BJ (cell line): ENCODE measurements at regions not wholly inside any gene's neighbourhood (a gene's known extent, or its start where the extent isn't known, plus 50 kb on each side); places are given as distances from the start of the nearest gene placed in this dataset.
A peak's percentile ranks its signal among the peaks of the same experiment; 100 is the strongest.

Source experiments
- CTCF ChIA-PET: fragments of 350-600 bp; formaldehyde crosslinking; extraction: SDS; loops from one replicate; lab custom pipeline; 2021; ENCODE audit warnings: antibody characterized with exemption, inconsistent platforms; lab: Yijun Ruan, JAX
- POLR2A ChIA-PET: fragments of 300-600 bp; sonication (Branson Sonifier 250); formaldehyde crosslinking; extraction: SDS; loops from one replicate; lab custom pipeline; 2021; ENCODE audit warnings: antibody characterized with exemption; lab: Charles Lee
- DNase-seq: peaks from one replicate; pipeline ENCODE4 v3.0.0-alpha.2; 2011; ENCODE audit warnings: low read depth
- H3K27me3 ChIP-seq: 2 replicates; pipeline ENCODE4 v1.6.0; 2011; ENCODE audit warnings: low read length; ENCODE audit not compliant: control insufficient read depth, insufficient read depth
- H3K36me3 ChIP-seq: 2 replicates; pipeline ENCODE4 v1.5.1; 2011; ENCODE audit warnings: low read length; ENCODE audit not compliant: control insufficient read depth, insufficient read depth
- H3K4me3 ChIP-seq: 2 replicates; pipeline ENCODE4 v1.5.1; 2011; ENCODE audit warnings: low read depth, mild to moderate bottlenecking, control low read depth, low read length
- CTCF ChIP-seq: IDR thresholded peaks from 2 replicates; pipeline ENCODE4 v1.5.1; 2011; ENCODE audit warnings: low read depth, mild to moderate bottlenecking, control low read depth, inconsistent platforms, low read length, moderate library complexity; ENCODE audit not compliant: insufficient read depth

- Histone ChIP-seq H3K4me3 (no peak overlapping the region), H3K27me3 (no peaks in the 10 kb centered on the region), H3K36me3 (no peaks in the 10 kb centered on the region)
- ChIA-PET POLR2A (no interaction called here), CTCF (no interaction called here)
- DNase-seq = no peak
- no peak for TF ChIP-seq CTCF
These were observed 569.6 kb upstream of the AGTR1 start for GRCh38 chr3:148128136-148128535.

- no peaks in the 10 kb centered on the region for H3K36me3 ChIP-seq
- CTCF ChIA-PET = no interaction called here
These were observed 565.6 kb upstream of the AGTR1 start for GRCh38 chr3:148131990-148132638.

GRCh38 chr3:148136816-148137215, 560.9 kb upstream of the AGTR1 start:
- ChIA-PET CTCF (no interaction called here), POLR2A (no interaction called here)
- DNase-seq = no peak
- no peak for TF ChIP-seq CTCF
- Histone ChIP-seq H3K27me3 (no peaks in the 10 kb centered on the region), H3K4me3 (no peak overlapping the region), H3K36me3 (no peaks in the 10 kb centered on the region)

More at GRCh38 chr3:148131990-148132638, 565.6 kb upstream of the AGTR1 start:
- POLR2A ChIA-PET = no interaction called here
- Histone ChIP-seq H3K27me3 (no peaks in the 10 kb centered on the region), H3K4me3 (no peak overlapping the region)
- TF ChIP-seq CTCF = no peak
- DNase-seq = no peak

- POLR2A ChIA-PET = no interaction called here
- CTCF ChIA-PET = no interaction called here
- DNase-seq = no peak
- Histone ChIP-seq H3K4me3 (no peak overlapping the region), H3K36me3 (no peaks in the 10 kb centered on the region), H3K27me3 (no peaks in the 10 kb centered on the region)
- TF ChIP-seq CTCF = no peak
These were observed 551.5 kb upstream of the AGTR1 start for GRCh38 chr3:148146241-148146640.

GRCh38 chr3:148146947-148147826, 550.5 kb upstream of the AGTR1 start:
- Histone ChIP-seq H3K4me3 (no peak overlapping the region), H3K27me3 (no peaks in the 10 kb centered on the region), H3K36me3 (no peaks in the 10 kb centered on the region)
- CTCF ChIA-PET = no interaction called here
- DNase-seq = peak; percentile 1
- no peak for TF ChIP-seq CTCF
- POLR2A ChIA-PET = no interaction called here
